ENCODE measurements at regions not wholly inside any gene's neighbourhood (a gene's known extent, or its start where the extent isn't known, plus 50 kb on each side); places are given as distances from the start of the nearest gene placed in this dataset.

DNA sequence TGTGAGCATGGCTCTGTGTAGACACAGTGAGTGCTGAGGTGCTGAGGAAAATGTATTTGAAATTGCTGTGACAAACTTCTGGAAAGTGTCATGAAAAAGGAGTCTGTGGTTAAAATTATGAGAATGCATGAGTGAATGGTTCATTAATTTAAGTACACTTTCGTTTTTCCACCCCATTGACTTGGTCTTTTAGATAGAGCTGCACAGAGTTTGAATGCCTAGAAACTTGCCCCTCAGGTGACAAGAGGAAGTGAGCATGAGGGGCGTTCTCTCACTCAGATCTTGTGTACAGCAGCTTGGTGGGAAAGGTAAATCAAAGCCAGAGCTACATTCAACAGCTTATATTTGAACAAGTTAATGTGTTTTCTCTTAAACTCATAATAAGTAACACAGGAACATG, 296.8 kb downstream of the WDR72 start:
- DNase-seq = no peak

- DNase-seq = no peak
Observed at GRCh38 chr15:53461677-53462076, 297.8 kb downstream of the WDR72 start.

DNA sequence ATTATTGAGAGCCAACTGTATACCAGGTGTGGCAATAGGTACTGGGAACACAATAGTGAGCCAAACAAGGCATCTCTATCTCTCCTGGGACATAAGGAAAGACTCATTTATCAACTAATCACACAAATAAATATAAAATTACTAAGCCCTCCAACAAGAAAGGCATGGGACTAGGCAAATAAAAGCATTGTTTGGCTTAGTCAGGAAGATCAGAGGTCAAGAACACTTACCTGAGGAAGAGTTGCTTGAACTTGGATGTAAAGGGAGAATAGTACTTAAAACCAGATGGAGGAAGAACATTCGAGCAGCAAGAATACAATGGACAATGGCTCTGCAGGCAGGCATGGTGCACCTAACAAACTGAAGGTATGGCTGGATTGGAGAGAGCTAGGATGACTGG, 300.7 kb downstream of the WDR72 start:
- no peak for DNase-seq

GRCh38 chr15:53457479-53457878, 302.0 kb downstream of the WDR72 start:
- DNase-seq = no peak

DNA sequence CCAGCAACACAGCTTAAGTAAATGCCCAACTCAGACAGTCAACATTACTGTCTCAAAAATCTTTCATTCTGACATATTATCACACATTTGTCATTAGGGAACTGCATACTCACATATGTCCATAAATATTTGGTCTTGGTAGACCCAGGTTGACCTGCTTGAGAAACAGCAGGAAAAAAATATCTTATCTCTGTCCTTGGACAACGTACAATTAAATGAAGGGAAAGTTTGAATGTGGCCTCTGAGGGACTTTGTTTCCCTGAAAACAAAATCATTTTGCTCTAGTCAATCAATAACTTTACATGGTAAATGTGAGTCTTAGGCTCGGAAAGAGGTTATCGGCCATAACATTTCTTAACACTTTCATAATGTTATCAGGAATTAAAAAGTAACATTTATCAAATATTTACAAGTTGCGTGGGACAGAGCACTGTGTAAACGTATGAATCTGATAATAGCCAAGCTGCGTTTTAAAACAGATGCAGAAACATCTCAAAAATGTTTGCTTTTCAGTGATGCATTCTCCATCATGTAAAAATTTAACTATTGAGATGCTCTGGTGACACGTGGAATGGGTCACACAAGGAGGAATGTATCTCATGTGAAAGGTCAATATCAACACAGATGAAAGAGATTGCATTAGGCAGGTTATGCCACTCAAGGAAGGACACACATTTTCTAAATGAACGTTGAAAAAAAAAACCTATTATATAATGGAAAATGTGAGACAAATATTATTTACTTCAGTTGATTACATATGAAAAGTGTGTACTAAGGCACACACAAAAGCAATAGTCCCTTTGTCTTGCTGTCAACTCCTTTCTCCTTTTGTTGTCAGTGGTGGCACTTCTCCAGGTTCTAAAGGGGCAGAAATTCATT, 304.4 kb downstream of the WDR72 start:
- DNase-seq = no peak

GRCh38 chr15:53454535-53454842, 305.0 kb downstream of the WDR72 start:
- DNase-seq = no peak

GRCh38 chr15:53453253-53454105, 306.0 kb downstream of the WDR72 start:
- DNase-seq = no peak

- DNase-seq = no peak
Observed at GRCh38 chr15:53448232-53449015, 311.0 kb downstream of the WDR72 start.

- no peak for DNase-seq
Observed at GRCh38 chr15:53447742-53448141, 311.7 kb downstream of the WDR72 start.

GRCh38 chr15:53447053-53447574, 312.3 kb downstream of the WDR72 start:
- no peak for DNase-seq

DNA sequence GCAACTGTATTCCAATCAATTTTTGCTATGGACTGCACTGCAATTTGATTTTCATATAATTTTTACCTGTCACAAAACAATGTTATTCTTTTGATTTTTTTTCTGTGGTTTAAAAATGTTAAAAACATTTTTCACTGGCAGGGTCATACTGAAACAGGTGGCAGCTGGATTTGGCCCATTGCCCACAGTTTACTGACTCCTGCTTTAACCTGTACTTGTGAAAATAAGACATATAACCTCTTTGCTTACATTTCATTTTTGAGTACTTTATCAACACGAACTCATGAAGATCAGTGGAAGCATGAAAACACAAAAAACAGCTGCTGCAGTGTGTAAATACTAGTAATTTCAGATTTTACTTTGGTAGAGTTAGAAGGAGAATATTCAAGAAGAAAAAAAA, 313.1 kb downstream of the WDR72 start:
- no peak for DNase-seq

- no peak for DNase-seq
Observed at GRCh38 chr15:53445531-53445930, 313.9 kb downstream of the WDR72 start.

DNA sequence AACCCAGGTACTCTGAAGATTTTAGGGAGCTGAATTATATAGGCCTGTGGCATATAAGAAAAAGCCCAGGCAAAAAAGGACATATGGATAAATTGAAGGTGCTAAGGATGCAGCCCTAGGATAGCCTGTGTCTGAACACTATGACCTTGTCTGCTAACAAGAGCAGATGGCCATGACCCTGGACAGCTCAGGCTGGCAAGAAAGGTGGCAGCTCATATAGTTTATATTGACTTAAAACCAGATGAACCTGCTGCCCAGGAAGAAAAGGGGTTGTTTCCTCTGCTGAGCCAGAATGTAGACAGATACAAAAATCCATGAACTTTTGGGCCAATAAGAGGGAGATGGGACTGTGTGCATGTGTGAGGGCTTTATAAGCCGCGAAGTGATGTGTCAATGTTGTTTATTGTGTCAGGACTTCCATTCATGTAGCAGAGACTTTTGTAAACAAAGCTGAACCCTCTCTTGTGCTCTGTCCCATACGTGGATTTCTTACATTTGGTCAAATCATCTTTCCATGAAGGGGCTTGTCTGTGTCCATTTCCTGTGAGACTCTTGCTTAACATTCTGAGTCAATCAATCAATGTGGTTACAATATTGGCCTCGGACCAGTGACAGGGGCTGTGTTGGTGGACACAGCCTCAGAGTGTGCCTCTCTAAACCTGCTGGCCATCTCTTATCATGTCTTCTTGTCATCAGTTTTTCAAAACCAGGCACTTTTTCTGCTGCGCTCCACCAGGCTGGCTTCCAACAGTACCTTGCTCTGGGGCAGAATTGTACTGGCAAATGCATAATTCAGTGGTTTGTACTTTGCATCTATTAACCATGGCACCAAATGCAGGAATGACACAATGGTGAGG, 321.2 kb downstream of the WDR72 start:
- no peak for DNase-seq

- no peak for DNase-seq
Observed at GRCh38 chr15:53437366-53437765, 322.1 kb downstream of the WDR72 start.

DNA sequence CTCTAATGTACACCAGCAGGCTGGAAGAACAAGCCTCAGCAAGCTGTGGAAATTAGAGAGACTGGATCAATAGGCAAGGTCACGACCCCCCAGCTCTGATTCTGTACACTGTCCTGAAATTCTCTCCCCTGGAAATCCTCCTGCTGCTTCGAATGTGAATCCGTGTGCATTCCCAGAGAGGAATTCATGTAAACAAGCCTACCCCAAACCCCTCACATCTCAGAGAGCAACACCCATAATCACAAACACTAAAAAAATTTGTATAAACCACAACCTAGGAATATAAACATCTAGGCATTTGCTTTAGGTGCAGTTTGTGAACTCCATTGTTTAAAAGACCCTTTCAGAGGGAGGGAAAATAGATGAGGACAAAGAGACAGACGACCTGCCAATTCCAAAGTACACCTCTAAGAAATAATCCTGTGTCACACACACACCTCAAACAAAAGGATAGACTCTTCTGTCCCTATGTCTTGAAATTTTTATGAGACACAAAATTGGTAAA, 325.2 kb downstream of the WDR72 start:
- no peak for DNase-seq

GRCh38 chr15:53416219-53416940, 343.1 kb downstream of the WDR72 start:
- DNase-seq = no peak

DNA sequence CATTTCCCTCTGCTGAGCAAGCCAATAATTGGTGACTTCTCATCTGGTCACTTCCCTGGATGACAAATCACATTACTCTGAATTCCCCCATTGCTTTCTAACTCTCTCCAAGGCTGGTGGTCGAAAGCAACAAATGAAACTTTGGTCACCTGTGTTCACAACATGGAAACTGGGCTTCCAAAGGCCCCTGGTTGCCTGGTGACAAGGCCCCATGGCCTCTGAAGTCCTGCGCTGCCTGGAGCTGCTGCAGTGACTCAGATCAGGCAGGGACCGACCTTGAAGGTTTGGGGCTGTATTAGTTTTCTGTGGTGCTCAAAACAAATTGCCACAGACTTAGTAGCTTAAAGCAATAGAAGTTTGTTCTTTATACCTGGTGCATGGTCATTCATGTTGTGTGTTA, 345.3 kb downstream of the WDR72 start:
- no peak for DNase-seq

- DNase-seq = no peak
Observed at GRCh38 chr15:53412542-53412941, 346.9 kb downstream of the WDR72 start.

GRCh38 chr15:53404930-53405493, 354.5 kb downstream of the WDR72 start:
- no peak for DNase-seq

DNA sequence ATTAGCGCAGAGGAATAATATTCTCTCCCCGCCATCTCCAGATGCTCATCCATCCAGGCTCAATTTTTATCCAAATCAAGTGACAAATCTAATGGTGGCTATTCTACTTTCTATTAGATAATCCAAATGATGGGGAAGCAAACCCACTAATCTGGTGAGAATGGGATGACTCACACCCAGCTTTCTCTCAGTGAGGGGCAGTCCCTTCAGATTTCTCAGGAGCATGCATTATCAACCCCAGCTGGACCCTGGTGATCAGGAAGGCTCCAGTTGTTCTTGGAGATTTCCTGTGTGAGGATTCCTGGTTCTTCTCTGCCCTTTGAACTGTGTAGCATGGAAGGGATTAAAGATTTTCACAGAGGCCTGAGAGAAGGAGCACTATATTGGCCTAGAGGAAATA, 358.0 kb downstream of the WDR72 start:
- DNase-seq = no peak

DNA sequence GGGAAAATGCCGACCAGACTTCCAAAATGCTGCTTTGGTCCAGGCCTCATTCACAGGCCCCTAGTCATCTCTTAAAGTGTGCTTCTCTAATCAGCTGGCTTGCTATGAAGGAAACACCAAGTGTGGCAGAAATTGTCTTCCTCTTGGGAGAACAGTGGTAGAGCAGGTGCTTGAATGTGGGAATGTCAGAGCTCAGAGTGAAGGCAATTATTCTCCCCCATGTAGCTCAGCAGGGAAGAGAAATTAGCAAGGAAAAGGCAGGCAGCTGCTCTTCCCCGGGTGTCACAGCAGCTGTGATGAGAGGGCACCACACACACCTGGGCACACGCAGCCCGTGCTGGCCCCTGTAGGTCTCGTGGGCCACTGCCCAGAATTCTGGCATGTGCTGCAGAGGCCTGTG, 358.5 kb downstream of the WDR72 start:
- DNase-seq = no peak
